ENCODE measurements at regions not wholly inside any gene's neighbourhood (a gene's known extent, or its start where the extent isn't known, plus 50 kb on each side); places are given as distances from the start of the nearest gene placed in this dataset.
"Not testable (repeated sequence)": the region's sequence is repeated elsewhere in the genome, so short reads cannot be mapped to it uniquely, and the experiment has no call there.

GRCh38 chr22:42189761-42190160 is 59.2 kb upstream of the CYP2D6 start:
- ChIA-PET POLR2A (interaction anchor here (0.6 kb wide), 1 partner anchor 37 kb away, joined by 4 read pairs; no protein-coding TSS in a partner anchor), CTCF (interaction anchor here (0.9 kb wide), 1 partner anchor 79 kb away, joined by 3 read pairs; no protein-coding TSS in a partner anchor)
- H3K36me3 ChIP-seq (ENCODE audit: control insufficient read depth, insufficient read depth, low read length): no peaks in the 10 kb centered on the region
- DNase-seq (ENCODE audit: low read depth): no peak
- TF ChIP-seq CTCF (IDR thresholded peaks at IDR 0.05; ENCODE audit: insufficient read depth, low read depth, low read length): no peak
- H3K4me3 ChIP-seq (ENCODE audit: low read depth, low read length): no peak overlapping the region
- H3K27me3 ChIP-seq (ENCODE audit: control insufficient read depth, insufficient read depth, low read length): no peaks in the 10 kb centered on the region

- Histone ChIP-seq H3K36me3 (ENCODE audit: control insufficient read depth, insufficient read depth, low read length) (no peaks in the 10 kb centered on the region), H3K4me3 (ENCODE audit: low read depth, low read length) (no peak overlapping the region), H3K27me3 (ENCODE audit: control insufficient read depth, insufficient read depth, low read length) (no peaks in the 10 kb centered on the region)
- CTCF ChIA-PET: interaction anchor here (0.9 to 1.1 kb wide), 2 partner anchors 19 to 80 kb away, joined by 3 read pairs; no protein-coding TSS in a partner anchor
- DNase-seq (ENCODE audit: low read depth): no peak
- TF ChIP-seq CTCF (IDR thresholded peaks at IDR 0.05; ENCODE audit: insufficient read depth, low read depth, low read length): no peak
- POLR2A ChIA-PET: interaction anchor here (0.6 kb wide), 1 partner anchor 38 kb away, joined by 4 read pairs; no protein-coding TSS in a partner anchor
Measured at GRCh38 chr22:42188808-42189447, 58.3 kb upstream of the CYP2D6 start.

GRCh38 chr22:42187646-42188045 is 57.0 kb upstream of the CYP2D6 start:
- no peak for TF ChIP-seq CTCF (IDR thresholded peaks at IDR 0.05; ENCODE audit: insufficient read depth, low read depth, low read length)
- ChIA-PET CTCF (interaction anchor here (1.1 kb wide), 1 partner anchor 18 kb away, joined by 3 read pairs; no protein-coding TSS in a partner anchor), POLR2A (no interaction called here)
- Histone ChIP-seq H3K36me3 (ENCODE audit: control insufficient read depth, insufficient read depth, low read length) (no peaks in the 10 kb centered on the region), H3K4me3 (ENCODE audit: low read depth, low read length) (no peak overlapping the region), H3K27me3 (ENCODE audit: control insufficient read depth, insufficient read depth, low read length) (no peaks in the 10 kb centered on the region)
- no peak for DNase-seq (ENCODE audit: low read depth)

GRCh38 chr22:42185915-42186439 is 55.4 kb upstream of the CYP2D6 start:
- Histone ChIP-seq H3K27me3 (ENCODE audit: control insufficient read depth, insufficient read depth, low read length) (no peaks in the 10 kb centered on the region), H3K36me3 (ENCODE audit: control insufficient read depth, insufficient read depth, low read length) (no peaks in the 10 kb centered on the region), H3K4me3 (ENCODE audit: low read depth, low read length) (no peak overlapping the region)
- no peak for DNase-seq (ENCODE audit: low read depth)
- CTCF ChIA-PET: interaction anchor here (0.6 to 2.3 kb wide), 4 partner anchors 10 to 251 kb away, joined by 3 to 5 read pairs (median 4); no protein-coding TSS in a partner anchor
- POLR2A ChIA-PET: interaction anchor here (0.6 kb wide), 1 partner anchor 87 kb away, joined by 3 read pairs; no protein-coding TSS in a partner anchor
- TF ChIP-seq CTCF (IDR thresholded peaks at IDR 0.05; ENCODE audit: insufficient read depth, low read depth, low read length): no peak

GRCh38 chr22:42184852-42185251 is 54.2 kb upstream of the CYP2D6 start:
- TF ChIP-seq CTCF (IDR thresholded peaks at IDR 0.05; ENCODE audit: insufficient read depth, low read depth, low read length): no peak
- CTCF ChIA-PET: interaction anchor here (0.8 to 2.3 kb wide), 4 partner anchors 11 to 252 kb away, joined by 3 to 5 read pairs (median 4); no protein-coding TSS in a partner anchor
- Histone ChIP-seq H3K36me3 (ENCODE audit: control insufficient read depth, insufficient read depth, low read length) (no peaks in the 10 kb centered on the region), H3K4me3 (ENCODE audit: low read depth, low read length) (no peak overlapping the region), H3K27me3 (ENCODE audit: control insufficient read depth, insufficient read depth, low read length) (no peaks in the 10 kb centered on the region)
- DNase-seq (ENCODE audit: low read depth): no peak
- POLR2A ChIA-PET: no interaction called here

- POLR2A ChIA-PET; H3K27me3 ChIP-seq (ENCODE audit: control insufficient read depth, insufficient read depth, low read length); DNase-seq (ENCODE audit: low read depth); H3K4me3 ChIP-seq (ENCODE audit: low read depth, low read length); H3K36me3 ChIP-seq (ENCODE audit: control insufficient read depth, insufficient read depth, low read length): not testable (repeated sequence)
- CTCF ChIA-PET: interaction anchor here (1.0 kb wide), 1 partner anchor 8 kb away, joined by 3 read pairs; no protein-coding TSS in a partner anchor
Measured at GRCh38 chr22:42183461-42184059, 53.0 kb upstream of the CYP2D6 start.

Data from BJ (cell line).